ENCODE measurements at regions not wholly inside any gene's neighbourhood (a gene's known extent, or its start where the extent isn't known, plus 50 kb on each side); places are given as distances from the start of the nearest gene placed in this dataset.

- TF ChIP-seq CTCF (IDR thresholded peaks at IDR 0.05) = no peak
- no peak for TF ChIP-seq TCF7L2 (IDR thresholded peaks at IDR 0.05; ENCODE audit: low read depth, low read length)
- no peak for TF ChIP-seq POLR2AphosphoS5 (IDR thresholded peaks at IDR 0.05; ENCODE audit: low read depth, low read length)
Measured at GRCh38 chr6:130671577-130671976, 155.6 kb upstream of the SMLR1 start.
